ENCODE measurements at regions not wholly inside any gene's neighbourhood (a gene's known extent, or its start where the extent isn't known, plus 50 kb on each side); places are given as distances from the start of the nearest gene placed in this dataset.

- no peak for TF ChIP-seq POLR2A (IDR thresholded peaks at IDR 0.05)
- no peak for TF ChIP-seq CTCF (IDR thresholded peaks at IDR 0.05)
Observed at GRCh38 chr10:44243851-44244510, 140.9 kb downstream of the CXCL12 start.
